NCI-H1048 (cell line): ENCODE measurements at regions not wholly inside any gene's neighbourhood (a gene's known extent, or its start where the extent isn't known, plus 50 kb on each side); places are given as distances from the start of the nearest gene placed in this dataset.
"Not testable (repeated sequence)": the region's sequence is repeated elsewhere in the genome, so short reads cannot be mapped to it uniquely, and the experiment has no call there.

Experiments
- DNase-seq: peaks from one replicate; lab custom pipeline; 2025; lab: John Stamatoyannopoulos, UW

GRCh38 chr1:96424877-96425276 lies 296.7 kb upstream of the PTBP2 start:
- no peak for DNase-seq

- no peak for DNase-seq
Measured at GRCh38 chr1:96425382-96426129, 296.0 kb upstream of the PTBP2 start.

- no peak for DNase-seq
Measured at GRCh38 chr1:96427616-96428015, 294.0 kb upstream of the PTBP2 start.

GRCh38 chr1:96445302-96445701 lies 276.3 kb upstream of the PTBP2 start:
- DNase-seq = no peak

- DNase-seq = no peak
Measured at GRCh38 chr1:96464066-96464465, 257.5 kb upstream of the PTBP2 start.

GRCh38 chr1:96464522-96464921 lies 257.1 kb upstream of the PTBP2 start:
- no peak for DNase-seq

GRCh38 chr1:96464991-96465390 lies 256.6 kb upstream of the PTBP2 start:
- DNase-seq = no peak

- DNase-seq = no peak
Measured at GRCh38 chr1:96465441-96465840, 256.1 kb upstream of the PTBP2 start.

GRCh38 chr1:96466842-96467241 lies 254.7 kb upstream of the PTBP2 start:
- no peak for DNase-seq

- DNase-seq = not testable (repeated sequence)
Measured at GRCh38 chr1:96469726-96470125, 251.9 kb upstream of the PTBP2 start.

- DNase-seq = no peak
Measured at GRCh38 chr1:96472471-96472870, 249.1 kb upstream of the PTBP2 start.

GRCh38 chr1:96473791-96474434 lies 247.7 kb upstream of the PTBP2 start:
- DNase-seq = no peak

GRCh38 chr1:96474985-96475743 lies 246.4 kb upstream of the PTBP2 start:
- no peak for DNase-seq

GRCh38 chr1:96475903-96476302 lies 245.7 kb upstream of the PTBP2 start:
- DNase-seq = no peak

GRCh38 chr1:96478228-96478627 lies 243.4 kb upstream of the PTBP2 start:
- DNase-seq = no peak

- no peak for DNase-seq
Measured at GRCh38 chr1:96481409-96481808, 240.2 kb upstream of the PTBP2 start.

- no peak for DNase-seq
Measured at GRCh38 chr1:96482616-96483015, 239.0 kb upstream of the PTBP2 start.

- peak; percentile 15 for DNase-seq
Measured at GRCh38 chr1:96487394-96487793, 234.2 kb upstream of the PTBP2 start.

GRCh38 chr1:96487971-96488370 lies 233.6 kb upstream of the PTBP2 start:
- no peak for DNase-seq

GRCh38 chr1:96488777-96489176 lies 232.8 kb upstream of the PTBP2 start:
- DNase-seq = no peak

GRCh38 chr1:96492236-96492635 lies 229.3 kb upstream of the PTBP2 start:
- DNase-seq = no peak

- no peak for DNase-seq
Measured at GRCh38 chr1:96498744-96499340, 222.7 kb upstream of the PTBP2 start.

GRCh38 chr1:96508233-96508632 lies 213.4 kb upstream of the PTBP2 start:
- no peak for DNase-seq
